NCI-H2196 treated with DMSO at 0.1 percent for 48 hours (cell line): ENCODE measurements at regions not wholly inside any gene's neighbourhood (a gene's known extent, or its start where the extent isn't known, plus 50 kb on each side); places are given as distances from the start of the nearest gene placed in this dataset.
"Not testable (repeated sequence)": the region's sequence is repeated elsewhere in the genome, so short reads cannot be mapped to it uniquely, and the experiment has no call there.

Experiments used
- DNase-seq: peaks from one replicate; lab custom pipeline; 2025; ENCODE audit not compliant: unreplicated experiment; lab: John Stamatoyannopoulos, UW

DNA sequence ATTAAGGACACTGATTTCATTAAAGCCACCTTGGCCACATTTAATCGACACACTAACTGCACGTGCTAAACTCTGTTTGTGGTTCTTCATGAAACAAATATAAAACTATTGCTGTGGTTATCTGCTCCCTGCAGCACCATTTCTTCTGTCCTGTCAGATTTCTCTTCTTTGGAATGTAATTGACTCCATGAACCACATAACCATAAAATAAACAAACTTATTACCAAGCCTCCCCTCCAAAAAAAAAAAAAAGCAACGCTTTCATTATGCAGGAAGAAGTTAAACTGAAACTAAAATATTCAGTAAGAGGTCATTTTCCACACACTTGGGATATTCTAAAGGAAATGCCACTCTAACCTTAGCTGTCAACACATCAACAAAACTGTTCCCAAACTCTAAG, 319.1 kb upstream of the NT5E start:
- DNase-seq: no peak

DNA sequence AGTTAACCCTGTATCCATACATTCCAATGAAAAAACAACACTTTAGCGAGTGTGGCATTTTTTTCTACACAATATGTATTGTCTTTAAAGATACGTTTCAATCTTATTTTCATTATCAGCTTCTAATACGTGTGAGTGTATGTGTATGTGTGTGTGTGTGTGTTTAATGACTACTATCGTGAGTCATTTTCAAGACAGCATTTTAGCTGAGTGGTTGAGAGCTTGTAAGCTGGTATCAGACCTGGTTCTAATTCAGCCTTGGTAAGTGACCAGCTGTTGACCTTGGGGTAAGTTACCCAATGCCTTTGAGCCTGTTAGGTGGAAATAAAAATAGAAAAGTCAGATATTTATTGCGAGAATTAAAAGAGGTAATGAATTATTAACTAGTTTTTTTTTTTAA, 320.0 kb upstream of the NT5E start:
- DNase-seq: no peak

DNA sequence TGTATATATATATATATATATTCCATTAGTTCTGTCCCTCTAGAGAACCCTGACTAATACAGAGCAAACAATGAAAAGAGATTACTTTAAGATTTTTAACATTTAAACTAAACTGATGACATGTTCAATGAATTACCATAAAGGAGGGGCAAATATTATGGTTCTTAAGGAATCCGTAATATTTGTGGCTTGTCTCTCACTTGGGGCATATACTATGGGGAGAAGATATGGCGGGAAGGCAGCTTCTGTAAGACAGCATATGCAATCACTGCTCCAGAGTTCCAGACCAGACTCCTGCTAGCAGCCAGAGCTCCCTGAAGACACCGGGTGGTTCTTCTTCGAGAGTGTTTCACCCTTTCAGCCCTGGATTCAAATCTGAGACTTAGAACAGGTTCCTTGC, 321.1 kb upstream of the NT5E start:
- DNase-seq: no peak

DNA sequence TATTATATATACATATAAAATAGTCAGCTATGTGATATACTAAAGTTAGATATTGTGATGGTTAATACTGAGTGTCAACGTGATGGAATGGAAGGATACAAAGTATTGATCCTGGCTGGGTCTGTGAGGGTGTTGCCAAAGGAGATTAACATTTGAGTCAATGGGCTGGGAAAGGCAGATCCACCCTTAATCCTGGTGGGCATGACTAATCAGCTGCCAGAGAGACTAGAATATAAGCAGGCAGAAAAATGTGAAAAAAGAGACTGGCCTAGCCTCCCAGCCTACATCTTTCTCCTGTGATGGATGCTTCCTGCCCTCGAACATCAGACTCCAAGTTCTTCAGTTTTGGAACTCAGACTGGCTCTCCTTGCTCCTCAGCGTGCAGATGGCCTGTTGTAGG, 321.6 kb upstream of the NT5E start:
- not testable (repeated sequence) for DNase-seq

DNA sequence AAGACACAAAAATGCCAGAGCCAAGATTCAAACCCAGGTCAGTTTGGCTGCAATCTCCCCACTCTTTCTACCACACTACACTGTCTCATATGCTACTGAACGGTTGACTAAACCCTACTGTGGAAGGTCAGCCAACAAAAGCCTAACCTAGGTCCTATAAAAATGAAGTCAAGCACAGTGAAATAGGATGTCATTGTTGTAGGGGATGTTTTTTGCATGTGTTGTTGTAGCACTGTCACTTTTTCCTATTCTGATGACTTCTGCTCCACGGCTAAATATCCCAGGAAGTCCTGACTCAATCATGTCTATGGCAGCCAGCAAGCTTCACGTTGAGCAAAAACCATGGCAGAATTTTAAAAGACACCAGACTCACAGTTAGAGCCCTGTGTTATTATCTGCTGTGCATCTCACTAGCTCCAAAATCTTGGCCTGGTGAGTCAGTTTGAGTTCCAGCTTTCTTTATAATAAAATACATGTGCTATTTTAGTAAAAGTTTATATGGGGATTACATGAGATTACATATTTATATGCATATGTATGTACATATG, 322.1 kb upstream of the NT5E start:
- no peak for DNase-seq

DNA sequence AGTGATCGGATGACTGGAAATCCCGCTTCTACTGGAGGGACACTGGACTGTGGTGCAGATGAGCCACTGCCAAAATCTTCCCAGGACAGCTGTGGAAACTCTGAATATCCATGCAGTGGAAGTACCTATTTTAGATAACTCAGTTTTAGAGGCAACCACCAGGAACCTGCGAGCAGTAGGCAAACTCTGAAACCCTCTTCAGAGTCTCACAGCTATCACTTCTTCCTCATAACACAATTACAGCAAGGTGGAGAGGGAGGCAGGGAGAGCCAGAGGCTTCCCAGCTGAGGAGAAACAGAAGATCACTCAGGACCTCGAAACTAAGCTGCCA, 322.8 kb upstream of the NT5E start:
- DNase-seq: no peak

DNA sequence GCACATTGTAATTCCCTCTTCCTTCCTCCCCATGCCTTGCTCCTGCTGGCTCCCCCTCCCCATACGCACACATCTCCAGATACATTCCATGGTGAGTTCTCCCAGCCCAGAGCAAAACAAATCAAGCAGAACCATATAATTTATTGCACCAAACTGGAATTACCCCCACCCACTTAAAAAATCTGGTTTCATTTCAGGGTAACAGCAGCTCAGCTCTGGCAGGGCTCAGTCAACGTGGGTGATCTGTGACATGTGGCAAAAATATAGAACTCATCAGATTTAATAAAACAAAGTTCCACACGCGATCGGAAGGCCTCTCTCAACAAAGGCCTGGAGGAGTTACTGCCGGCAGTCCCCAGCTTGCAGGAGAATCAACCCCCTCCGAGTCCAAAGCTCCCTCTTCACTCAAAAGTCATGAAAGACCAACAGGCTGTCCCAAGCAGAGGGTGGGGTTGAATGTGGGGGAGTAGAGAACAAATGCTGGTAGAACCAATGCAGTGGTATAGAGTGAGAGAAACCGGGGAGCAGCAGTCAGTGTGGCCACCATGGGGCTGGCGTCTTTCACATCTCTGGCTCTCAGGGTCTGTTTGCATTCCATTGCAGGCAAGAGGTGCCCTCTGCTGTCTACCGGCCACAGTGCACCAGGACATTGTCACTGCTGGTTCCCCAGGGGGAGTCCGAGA, 323.3 kb upstream of the NT5E start:
- no peak for DNase-seq

DNA sequence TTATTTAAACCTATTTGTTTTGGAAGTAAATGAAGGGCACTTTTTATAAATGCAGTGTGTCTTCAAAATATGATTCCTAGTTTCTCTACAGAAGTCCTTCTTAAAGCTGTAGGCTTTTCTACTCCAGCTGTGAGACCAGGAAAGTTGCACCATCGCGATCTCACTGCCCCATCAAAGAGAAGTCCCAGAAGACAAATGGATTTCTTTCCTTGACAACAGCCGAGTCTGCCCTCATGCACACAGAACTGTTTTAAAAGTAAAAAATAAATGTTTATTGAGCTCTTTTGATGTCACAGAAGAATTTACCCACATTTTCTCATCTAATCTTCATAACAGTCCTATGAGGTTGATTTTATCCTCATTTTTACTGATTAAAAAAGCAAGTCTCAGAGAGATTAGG, 324.4 kb upstream of the NT5E start:
- no peak for DNase-seq

DNA sequence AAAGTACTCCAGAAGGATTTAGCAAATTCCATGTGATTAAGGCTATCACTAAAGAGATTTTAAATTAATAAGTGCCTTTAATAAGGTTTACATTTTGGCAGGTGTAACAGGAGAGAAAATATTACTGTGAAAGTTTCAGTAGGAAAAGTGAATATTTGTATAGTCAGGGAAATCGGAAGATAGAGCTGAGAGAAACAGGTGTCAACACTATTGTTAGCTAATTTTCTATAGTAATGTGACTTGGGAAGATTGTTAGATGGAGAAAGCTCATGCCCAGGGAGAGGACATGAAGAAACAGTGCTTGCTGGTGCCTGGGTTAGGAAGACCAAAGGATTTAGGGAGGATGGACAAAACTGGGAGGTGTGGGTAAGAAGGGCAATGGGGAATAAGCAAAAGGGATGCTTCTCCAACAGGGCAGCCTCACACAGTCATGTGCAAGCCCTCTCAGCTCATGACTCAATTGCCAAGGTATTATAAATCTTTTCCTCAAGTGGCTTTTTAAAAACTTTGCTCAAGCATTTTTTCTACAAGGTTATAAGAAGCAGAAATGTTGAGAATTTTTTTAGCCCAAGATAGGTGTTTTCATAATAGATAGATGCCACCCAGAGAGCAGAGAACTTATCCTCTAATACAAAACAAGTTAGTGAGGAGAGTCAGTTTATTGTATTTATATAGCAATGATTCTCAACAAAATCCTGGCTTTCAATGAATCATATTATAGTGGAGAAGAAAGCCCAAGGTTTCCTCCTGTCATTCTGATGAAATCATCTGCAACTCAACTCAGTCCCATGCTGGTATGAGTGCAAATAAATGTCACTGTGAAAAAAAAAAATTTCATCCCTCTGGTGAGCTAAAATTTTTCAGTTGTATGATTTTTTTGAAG, 325.2 kb upstream of the NT5E start:
- DNase-seq: no peak

DNA sequence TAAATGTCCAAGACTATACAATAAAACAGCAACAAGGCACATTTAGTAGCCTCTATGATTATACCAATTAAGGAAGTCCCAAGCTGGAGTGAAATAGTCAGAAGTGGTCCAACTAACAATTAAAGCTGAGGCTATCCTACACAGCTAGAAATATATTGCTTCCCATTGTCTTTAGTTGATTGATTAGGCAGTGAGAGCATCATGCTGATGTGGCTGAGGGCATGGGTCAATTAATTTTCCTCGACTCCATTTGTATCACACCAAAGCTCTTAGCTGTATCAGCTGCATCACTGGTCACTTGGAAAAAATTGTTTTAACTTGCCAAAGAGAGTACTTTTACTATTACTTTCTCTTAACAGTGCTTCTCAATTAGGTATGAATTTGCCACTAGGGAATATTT, 328.7 kb upstream of the NT5E start:
- DNase-seq: no peak

DNA sequence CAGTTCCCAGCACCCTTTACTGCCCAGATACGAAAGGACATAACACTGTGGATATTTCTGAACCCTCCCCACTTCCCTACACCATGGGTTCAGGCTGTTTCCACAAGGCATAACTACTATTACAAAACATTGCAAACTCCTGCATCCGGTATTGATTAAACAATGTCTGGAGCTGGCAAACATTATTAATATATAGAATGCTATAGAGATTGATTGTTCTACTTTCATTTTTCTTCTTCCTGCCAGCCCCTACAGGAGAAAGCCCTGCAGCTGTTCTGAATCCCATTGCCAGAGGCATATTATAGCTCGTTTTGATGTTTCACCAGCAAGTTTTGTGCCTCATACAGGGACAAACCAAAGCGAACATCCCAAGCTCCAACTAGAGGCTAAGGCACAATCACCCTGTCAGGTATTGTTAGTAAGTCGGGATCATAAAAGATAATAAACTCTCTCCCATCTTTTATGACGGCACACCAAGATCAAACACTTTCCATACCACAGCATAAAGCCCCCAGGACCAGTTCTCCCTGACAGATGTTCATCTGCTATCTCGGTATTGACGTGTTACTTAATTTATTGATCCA, 331.1 kb upstream of the NT5E start:
- DNase-seq: no peak

DNA sequence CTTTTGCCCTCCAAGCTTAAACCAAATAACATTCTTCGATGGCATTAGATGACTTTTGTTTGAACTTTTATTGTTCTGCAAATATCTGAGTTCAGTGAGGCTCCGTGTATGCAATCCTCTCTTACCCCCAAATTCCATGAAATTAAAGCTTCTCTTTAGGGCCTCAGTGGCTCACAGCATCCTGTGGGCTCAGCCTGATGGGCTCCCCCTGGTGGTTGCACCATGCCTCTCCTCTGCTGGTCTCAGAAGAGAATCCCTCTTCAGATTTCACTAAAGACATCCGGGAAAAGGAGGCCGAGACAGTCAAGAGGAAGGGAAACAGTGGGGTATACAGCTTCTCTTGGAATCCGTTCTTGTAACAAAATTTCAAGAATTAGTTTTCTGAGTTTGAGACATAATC, 331.6 kb upstream of the NT5E start:
- no peak for DNase-seq

DNA sequence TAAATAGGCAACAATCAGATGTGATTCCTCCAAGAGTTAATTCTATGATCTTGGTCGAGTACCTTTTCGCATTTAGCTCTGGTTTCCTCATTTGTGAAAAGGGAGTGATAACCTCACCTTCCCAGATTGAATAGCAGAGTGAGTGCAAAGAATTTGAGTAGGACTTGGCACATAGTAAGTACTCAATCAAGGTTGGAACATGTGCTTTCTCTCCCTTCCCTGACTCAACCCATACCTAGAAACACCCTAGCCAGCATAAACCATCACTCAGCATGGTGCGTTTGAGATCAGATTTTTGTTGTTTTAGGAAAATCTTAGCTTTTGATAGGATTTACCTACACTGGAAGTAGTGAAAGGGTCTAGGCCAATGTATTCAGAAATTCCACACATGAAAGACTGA, 333.4 kb upstream of the NT5E start:
- DNase-seq: no peak

DNA sequence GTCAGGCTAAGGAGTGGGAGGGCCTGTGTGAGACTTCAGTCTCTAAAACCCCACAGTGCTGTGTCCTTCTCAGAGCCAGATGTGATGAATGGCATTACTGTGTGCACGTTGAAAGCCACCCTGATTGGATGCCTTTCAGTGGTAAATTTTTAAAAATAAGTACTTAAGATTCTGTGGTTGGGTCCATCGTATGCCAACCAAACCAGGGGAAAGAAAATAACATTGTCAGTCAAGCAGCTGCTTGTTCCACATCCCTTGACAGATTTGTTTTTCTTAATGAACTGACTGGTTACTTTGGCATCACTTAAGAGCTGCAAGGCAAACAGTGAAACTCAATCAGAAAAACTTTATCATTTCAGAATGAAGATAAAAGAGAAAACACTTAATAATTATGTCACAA, 334.0 kb upstream of the NT5E start:
- DNase-seq: no peak

DNA sequence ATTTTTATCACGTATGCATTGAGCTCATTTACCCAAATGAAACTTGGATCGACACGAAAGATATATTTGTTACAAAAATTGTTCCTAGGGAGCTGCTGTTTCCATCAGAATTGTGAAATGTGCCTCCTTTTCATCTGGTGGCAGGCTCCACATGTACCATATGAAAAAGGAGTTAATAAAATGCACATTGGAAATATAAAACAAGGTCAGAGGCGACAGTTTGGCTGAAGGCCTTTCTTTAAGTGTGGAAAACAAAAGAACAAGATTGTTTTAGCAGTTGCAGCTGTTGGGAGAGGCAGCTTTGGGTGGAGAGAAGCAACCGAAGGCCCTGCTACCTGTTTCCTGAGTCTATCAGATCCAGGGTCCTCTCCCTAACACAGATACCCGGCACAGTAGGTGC, 334.5 kb upstream of the NT5E start:
- DNase-seq: no peak

DNA sequence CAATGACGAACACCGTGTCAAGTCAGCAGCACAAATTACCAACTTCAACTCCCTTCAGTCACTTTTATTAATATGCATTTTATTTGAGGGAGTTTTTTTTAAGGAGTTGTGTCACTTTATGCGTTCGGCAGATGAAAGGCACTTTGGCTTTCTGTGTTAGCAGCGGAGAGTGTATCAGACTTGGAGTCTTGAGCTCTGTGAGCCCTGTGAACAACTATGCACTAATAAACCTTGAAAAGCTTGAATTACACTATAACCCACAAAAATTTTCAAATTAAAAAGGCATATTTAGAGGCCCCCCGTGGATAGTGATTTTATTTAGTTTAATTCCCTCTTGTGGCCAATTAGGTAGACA, 335.3 kb upstream of the NT5E start:
- DNase-seq: no peak

DNA sequence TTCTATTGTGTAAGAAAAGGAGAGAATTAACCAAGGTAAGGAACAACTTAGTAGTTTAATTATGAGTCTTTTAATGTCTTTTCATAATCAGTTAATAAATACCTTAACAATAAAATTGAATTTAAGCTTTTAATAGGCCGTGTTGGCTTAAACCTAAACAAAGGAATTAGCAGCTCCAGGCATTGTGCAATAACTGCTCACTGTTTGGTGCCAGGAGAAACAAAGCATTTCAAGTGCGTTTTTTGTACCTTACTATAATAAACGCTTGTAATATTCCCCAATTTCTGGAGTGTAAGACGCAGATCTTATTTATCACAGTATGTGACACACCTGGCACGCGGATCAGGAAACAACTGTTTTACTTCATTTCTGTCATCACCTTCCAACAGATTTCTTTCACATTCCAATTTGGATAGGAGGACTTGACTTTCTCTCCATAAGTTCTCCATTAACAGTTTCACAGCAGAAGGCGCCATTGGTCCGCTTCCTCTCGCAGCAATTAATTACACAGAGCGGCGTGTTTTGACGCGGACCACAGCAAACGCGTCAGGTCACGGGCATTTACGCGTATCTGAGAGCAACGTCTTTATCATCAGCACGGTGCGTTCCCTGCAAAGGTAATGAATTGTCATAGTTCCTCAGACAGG, 335.8 kb upstream of the NT5E start:
- DNase-seq: no peak

DNA sequence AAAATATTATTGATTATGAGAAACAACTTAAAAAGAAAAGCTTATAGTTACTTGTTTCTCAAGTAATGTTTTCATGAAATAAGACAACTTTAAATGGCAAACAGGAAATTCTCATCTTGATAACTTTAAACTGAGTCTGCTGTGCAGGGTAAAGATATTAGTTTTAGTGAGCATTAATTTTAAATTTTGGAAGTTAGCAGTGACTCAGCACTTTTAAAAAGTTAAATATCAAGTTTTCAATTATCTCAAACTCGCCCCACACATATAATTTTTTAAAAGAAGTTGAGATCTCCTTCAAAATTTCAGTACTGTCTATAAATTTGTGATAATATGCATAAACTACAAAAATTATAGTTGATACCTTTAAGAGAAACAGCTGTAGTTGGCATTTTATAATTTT, 337.3 kb upstream of the NT5E start:
- no peak for DNase-seq

DNA sequence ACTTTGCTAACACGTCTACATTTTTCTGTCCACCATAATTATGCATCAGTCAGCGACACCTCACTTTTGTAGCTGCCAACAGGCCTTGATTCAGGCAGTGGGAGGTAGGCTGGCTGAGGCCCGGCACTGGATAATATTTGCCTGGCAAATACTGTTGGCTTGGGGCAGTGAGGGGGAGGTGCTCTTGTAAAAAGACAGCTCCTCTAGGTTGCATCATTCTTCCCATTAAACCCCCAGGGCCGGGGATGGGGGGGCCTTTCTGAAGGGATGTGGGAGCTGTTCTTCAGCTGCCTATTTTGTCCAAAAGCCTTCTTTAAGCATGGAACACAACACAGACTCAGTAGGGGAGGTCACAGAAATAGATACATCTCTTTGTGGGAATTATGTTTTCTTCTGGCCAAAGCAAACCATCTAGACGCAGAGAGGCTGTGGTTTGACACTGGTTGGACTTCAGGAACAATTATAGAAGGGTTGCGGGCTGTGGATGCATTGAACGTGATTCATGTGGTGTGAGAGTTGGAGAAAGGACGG, 338.3 kb upstream of the NT5E start:
- DNase-seq: no peak

DNA sequence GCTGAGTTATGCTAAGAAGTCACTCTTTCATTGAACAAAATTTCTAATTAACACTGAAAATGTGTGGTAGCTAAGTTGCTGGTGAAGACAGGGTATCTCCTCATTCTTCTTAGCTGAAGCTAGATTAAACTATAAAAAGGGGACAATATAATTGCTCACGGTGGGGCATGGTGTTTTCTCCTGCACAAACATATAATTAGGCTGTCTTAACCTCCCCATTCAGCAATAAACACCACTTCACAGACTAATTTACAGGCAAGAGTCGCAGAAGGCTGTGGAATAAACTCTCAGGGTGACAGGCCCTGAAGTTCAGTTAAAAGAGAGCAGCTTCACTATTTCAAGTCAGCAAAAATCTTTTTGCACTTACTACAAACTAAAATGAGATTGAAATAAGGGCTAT, 338.9 kb upstream of the NT5E start:
- DNase-seq: no peak

DNA sequence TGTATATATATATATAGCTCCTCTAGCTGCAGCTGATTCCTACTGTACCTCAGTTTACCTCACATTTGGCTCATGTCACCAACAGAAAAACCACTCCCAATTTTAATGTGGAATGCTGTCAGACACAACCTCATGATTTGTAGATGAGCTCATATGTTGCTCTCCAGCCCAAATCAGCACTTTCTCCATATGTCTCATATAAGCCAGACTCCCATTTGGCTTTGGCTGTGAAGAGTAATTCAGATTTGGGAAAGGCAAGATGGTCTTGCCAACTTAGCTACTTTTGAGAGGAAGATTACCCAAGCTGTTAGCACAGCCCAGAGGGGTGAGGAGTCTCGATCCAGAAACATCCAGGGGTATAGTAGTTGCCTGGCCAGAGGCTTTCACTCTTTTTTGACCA, 342.2 kb upstream of the NT5E start:
- no peak for DNase-seq

DNA sequence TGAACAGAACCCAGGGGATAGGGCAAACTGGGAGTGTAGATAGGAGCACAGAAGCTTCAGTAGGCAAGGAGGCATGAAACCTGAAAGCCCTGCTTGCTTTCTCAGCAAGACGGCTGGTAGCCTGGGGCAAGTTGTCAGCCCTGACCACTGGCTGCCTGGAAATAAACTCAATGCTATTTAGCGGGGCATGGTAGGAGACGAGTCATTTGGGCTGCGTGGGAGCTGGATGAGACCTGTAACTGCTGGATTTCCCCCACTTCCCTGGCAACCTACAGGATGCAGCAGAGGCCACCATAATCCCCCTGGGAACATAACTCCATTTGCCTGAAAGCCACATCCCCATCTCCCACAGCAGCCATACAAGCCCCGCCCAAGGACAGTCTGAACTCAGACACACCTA, 332.6 kb upstream of the TBX18 start:
- no peak for DNase-seq
